ENCODE measurements at regions not wholly inside any gene's neighbourhood (a gene's known extent, or its start where the extent isn't known, plus 50 kb on each side); places are given as distances from the start of the nearest gene placed in this dataset.

- Histone ChIP-seq H3K27ac (no peak overlapping the region), H3K4me3 (no peak overlapping the region), H3K27me3 (replicated peaks; ENCODE audit: insufficient read depth) (peaks cover 7% of the 10 kb centered on the region), H3K36me3 (no peaks in the 10 kb centered on the region), H3K9me3 (no peaks in the 10 kb centered on the region), H3K4me1 (replicated peaks) (no peaks in the 10 kb centered on the region)
- intact Hi-C loops (cut with DNase I), result no loop called here
- no peak for DNase-seq (ENCODE audit: low spot score)
- TF ChIP-seq POLR2AphosphoS5 (IDR thresholded peaks at IDR 0.05) (no peak), POLR2A (IDR thresholded peaks at IDR 0.05) (no peak), CTCF (IDR thresholded peaks at IDR 0.05) (no peak)
- WGBS, result 78% methylated on average over 3 of the region's 3 CpGs
These were observed 77.1 kb downstream of the ZNF467 start for GRCh38 chr7:149696280-149696679.

DNA sequence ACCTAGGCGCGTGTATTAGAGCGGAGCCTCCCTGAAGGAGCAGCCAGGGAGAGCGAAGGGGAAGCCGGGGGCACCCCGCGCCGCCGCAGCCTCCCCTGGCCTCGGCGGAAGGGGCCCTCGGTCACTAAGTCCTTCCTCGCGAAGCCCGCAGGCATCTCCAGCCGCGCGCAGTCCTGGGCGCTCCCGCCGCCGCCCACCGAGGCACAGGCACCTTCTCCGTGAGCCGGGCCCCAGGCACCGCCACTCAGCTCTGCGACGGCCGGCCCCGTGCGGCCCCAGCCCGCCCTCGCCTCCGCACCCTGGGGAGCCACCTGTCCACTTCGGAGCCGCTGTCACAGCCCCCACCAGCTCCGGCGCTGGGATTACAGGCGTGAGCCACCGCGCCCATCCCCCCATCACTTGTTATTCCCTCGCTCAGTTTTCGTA is 80.8 kb downstream of the ZNF467 start:
- TF ChIP-seq POLR2AphosphoS5 (IDR thresholded peaks at IDR 0.05) (no peak), POLR2A (IDR thresholded peaks at IDR 0.05) (no peak), CTCF (IDR thresholded peaks at IDR 0.05) (no peak)
- Histone ChIP-seq H3K36me3 (no peaks in the 10 kb centered on the region), H3K27me3 (replicated peaks; ENCODE audit: insufficient read depth) (peaks cover 7% of the 10 kb centered on the region), H3K9me3 (no peaks in the 10 kb centered on the region), H3K4me1 (replicated peaks) (no peaks in the 10 kb centered on the region), H3K27ac (no peak overlapping the region), H3K4me3 (no peak overlapping the region)
- WGBS, result 9% methylated on average over 24 of the region's 43 CpGs
- DNase-seq (ENCODE audit: low spot score), result no peak
- intact Hi-C loops (cut with DNase I), result no loop called here

- Histone ChIP-seq H3K27ac (no peak overlapping the region), H3K9me3 (no peaks in the 10 kb centered on the region), H3K4me1 (replicated peaks) (no peaks in the 10 kb centered on the region), H3K27me3 (replicated peaks; ENCODE audit: insufficient read depth) (peaks cover 7% of the 10 kb centered on the region), H3K36me3 (no peaks in the 10 kb centered on the region), H3K4me3 (no peak overlapping the region)
- intact Hi-C loops (cut with DNase I), result no loop called here
- DNase-seq (ENCODE audit: low spot score), result no peak
- TF ChIP-seq POLR2A (IDR thresholded peaks at IDR 0.05) (no peak), POLR2AphosphoS5 (IDR thresholded peaks at IDR 0.05) (no peak), CTCF (IDR thresholded peaks at IDR 0.05) (no peak)
- 92% methylated on average over 9 of the region's 9 CpGs for WGBS
These were observed 81.3 kb downstream of the ZNF467 start for GRCh38 chr7:149692056-149692455.

GRCh38 chr7:149690688-149691446 is 82.5 kb downstream of the ZNF467 start:
- Histone ChIP-seq H3K27me3 (replicated peaks; ENCODE audit: insufficient read depth) (peaks cover 7% of the 10 kb centered on the region), H3K4me3 (no peak overlapping the region), H3K27ac (no peak overlapping the region), H3K9me3 (no peaks in the 10 kb centered on the region), H3K36me3 (no peaks in the 10 kb centered on the region), H3K4me1 (replicated peaks) (no peaks in the 10 kb centered on the region)
- 48% methylated on average over 22 of the region's 22 CpGs for WGBS
- intact Hi-C loops (cut with DNase I), result no loop called here
- no peak for DNase-seq (ENCODE audit: low spot score)
- no peak for TF ChIP-seq POLR2AphosphoS5 (IDR thresholded peaks at IDR 0.05)
- TF ChIP-seq CTCF (IDR thresholded peaks at IDR 0.05), result no peak
- TF ChIP-seq POLR2A (IDR thresholded peaks at IDR 0.05), result no peak

DNA sequence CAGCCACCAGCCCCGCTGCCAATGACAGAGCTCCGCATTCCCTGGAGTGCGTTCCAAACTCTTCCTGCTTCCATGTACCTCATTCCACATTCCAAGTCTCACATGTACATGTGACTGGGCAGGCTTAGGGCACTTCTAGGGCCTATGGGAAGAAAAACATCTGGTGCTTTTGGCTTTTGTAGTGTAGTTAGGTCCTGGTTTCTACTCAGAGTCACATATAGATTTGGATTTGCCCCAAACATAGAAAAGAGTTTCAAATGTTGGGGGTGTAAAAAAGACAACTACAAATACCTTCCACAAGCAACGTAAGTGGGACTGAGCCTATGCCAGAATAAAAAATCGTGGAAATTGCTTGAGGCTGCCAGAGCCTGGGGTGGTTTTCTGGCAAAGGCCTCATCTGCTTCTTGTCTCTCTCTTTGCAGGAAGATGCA is 84.1 kb downstream of the ZNF467 start:
- no peaks in the 10 kb centered on the region for H3K36me3 ChIP-seq
- H3K4me3 ChIP-seq, result no peak overlapping the region
- DNase-seq (ENCODE audit: low spot score), result no peak
- H3K27me3 ChIP-seq (replicated peaks; ENCODE audit: insufficient read depth), result peaks cover 6% of the 10 kb centered on the region
- no peak for TF ChIP-seq CTCF (IDR thresholded peaks at IDR 0.05)
- TF ChIP-seq POLR2AphosphoS5 (IDR thresholded peaks at IDR 0.05), result no peak
- TF ChIP-seq POLR2A (IDR thresholded peaks at IDR 0.05), result no peak
- 77% methylated on average over 5 of the region's 5 CpGs for WGBS
- no peak overlapping the region for H3K27ac ChIP-seq
- H3K9me3 ChIP-seq, result no peaks in the 10 kb centered on the region
- intact Hi-C loops (cut with DNase I), result no loop called here
- H3K4me1 ChIP-seq (replicated peaks), result no peaks in the 10 kb centered on the region

Measured in prostate gland (tissue), 2 donors.